ENCODE measurements at regions not wholly inside any gene's neighbourhood (a gene's known extent, or its start where the extent isn't known, plus 50 kb on each side); places are given as distances from the start of the nearest gene placed in this dataset.
"Not testable (repeated sequence)": the region's sequence is repeated elsewhere in the genome, so short reads cannot be mapped to it uniquely, and the experiment has no call there.

DNA sequence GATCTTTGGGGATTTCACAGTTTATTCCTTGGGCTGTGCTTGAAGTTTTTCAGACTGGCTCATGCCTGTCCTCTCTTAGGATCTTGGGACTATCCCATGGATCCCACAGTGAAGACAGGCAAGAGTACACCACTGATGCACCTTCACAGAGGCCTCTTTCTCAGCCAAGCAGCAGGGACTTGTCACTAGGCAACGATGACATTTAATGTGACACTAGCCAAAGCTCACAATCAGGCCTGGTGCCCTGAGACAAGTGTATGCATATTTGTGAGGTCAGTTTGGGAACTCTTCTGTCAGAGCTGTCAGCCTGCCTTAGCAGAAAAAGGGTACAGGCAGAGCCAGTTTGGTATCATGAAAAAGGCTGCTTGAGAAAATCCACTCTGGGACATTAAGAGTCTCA lies 68.7 kb downstream of the RBMY1F start:
- not testable (repeated sequence) for DNase-seq (ENCODE audit: low spot score in 2 of 2); H3K27ac Mint-ChIP-seq; H3K4me3 Mint-ChIP-seq; H3K36me3 Mint-ChIP-seq; H3K4me1 Mint-ChIP-seq; H3K9me3 Mint-ChIP-seq; ATAC-seq

DNA sequence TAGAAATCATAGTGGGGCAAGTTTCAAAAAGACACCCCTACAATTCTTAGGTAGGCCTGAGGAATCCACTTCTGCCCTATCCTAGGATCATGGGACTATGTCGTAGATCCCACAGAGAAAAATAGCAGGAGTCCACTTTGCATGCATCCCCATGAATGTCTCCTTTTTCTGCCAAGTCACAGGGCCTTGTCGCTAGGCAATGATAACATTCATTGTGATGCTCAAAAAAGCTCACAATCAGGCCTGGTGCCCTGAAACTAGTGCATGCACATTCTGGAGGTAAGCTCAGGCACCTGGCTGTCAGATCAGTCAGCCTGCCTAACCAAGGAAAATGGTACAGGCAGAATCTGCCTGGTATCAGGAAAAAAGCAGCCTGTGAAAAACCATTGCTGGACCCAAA lies 74.6 kb downstream of the RBMY1F start:
- not testable (repeated sequence) for ATAC-seq; H3K4me3 Mint-ChIP-seq; H3K27ac Mint-ChIP-seq; H3K4me1 Mint-ChIP-seq; DNase-seq (ENCODE audit: low spot score in 2 of 2); H3K36me3 Mint-ChIP-seq; H3K9me3 Mint-ChIP-seq

DNA sequence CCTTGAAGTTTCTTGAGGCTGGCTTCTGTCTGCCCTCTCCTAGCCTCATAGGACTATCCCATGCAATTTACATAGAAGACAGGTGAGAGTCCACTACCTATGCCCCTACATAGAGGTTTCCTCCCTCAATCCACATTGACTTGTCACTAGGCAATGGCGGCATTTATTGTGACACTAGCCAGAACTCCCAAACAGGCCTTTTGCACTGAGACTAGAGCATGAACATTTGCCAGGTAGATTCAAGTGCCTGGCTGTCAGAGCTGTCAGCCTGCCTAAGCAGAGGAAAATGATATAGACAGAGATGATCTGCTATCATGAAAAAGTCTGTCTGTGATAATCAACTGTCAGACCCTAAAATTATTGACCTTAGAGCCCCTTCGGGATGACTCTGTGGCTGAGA lies 81.2 kb downstream of the RBMY1F start:
- DNase-seq (ENCODE audit: low spot score in 2 of 2); ATAC-seq; H3K4me1 Mint-ChIP-seq; H3K27ac Mint-ChIP-seq; H3K9me3 Mint-ChIP-seq; H3K4me3 Mint-ChIP-seq; H3K36me3 Mint-ChIP-seq: not testable (repeated sequence)

DNA sequence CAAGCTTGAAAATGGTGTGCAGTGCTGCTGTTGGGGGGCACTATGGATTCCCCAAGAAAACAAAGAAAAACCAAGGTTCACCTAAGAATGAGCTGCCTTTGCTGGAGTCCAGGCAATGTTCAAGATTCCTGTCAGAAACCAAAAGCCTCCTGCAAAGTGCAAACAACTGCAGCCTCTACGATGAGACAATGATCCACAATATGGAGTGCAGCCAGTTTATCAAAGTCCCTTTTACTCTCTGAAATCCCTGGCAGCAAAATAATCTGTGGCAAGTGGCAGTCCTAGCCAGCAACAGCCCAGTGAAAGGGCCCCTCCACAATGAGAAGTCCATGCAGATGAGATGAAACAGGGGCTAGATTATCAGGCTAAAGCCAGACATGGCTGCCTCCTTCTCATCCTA lies 85.4 kb downstream of the RBMY1F start:
- not testable (repeated sequence) for H3K4me1 Mint-ChIP-seq; H3K36me3 Mint-ChIP-seq; H3K4me3 Mint-ChIP-seq; ATAC-seq; H3K27ac Mint-ChIP-seq; H3K9me3 Mint-ChIP-seq; DNase-seq (ENCODE audit: low spot score in 2 of 2)

DNA sequence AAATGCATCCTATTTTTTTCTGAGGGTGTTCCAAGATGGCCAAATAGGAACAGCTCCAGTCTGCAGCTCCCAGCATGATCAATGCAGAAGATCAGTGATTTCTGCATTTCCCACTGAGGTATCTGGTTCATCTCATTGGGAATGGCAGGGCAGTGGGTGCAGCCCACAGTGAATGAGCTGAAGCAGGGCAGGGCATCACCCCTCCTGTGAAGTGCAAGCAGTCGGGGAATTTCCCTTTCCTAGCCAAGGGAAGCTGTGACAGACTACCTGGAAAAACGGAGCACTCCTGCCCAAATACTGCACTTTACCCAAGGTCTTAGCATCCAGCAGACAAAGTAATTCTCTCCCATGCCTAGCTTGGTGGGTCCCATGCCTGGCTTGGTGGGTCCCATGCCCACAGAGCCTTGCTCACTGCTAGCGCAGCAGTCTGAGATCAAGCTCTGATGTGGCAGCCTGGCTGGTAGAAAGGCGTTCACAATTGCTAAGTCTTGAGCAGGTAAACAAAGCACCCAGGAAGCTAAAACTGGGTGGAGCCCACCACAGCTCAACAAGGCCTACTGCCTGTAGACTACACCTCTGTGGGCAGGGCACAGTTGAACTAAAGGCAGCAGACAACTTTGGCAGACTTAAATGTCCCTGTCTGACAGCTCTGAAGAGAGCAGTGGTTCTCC lies 96.6 kb downstream of the RBMY1F start:
- not testable (repeated sequence) for H3K4me1 Mint-ChIP-seq; H3K36me3 Mint-ChIP-seq; H3K9me3 Mint-ChIP-seq; H3K4me3 Mint-ChIP-seq; DNase-seq (ENCODE audit: low spot score in 2 of 2); ATAC-seq; H3K27ac Mint-ChIP-seq

DNA sequence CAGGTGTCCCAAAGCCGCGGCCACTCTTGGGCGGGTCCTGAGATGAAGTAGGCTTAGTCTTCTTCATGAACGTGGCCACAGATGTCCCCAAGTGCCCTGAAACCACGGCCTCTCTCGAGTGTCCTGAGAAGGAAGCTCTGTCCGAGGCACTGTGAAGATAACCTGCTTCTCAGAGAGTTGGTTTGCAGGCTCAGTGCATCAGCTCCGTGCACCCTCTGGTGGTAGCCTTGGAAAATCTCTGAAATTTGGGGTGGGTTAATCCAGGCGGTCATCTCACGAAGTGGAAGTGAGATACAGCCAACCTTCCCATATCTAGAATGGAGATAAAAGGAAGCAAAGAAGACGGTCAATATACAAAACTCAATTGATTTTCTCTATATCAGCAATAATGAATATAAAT lies 110.5 kb downstream of the RBMY1F start:
- ATAC-seq; H3K4me1 Mint-ChIP-seq; H3K4me3 Mint-ChIP-seq; H3K27ac Mint-ChIP-seq; H3K36me3 Mint-ChIP-seq; DNase-seq (ENCODE audit: low spot score in 2 of 2); H3K9me3 Mint-ChIP-seq: not testable (repeated sequence)

DNA sequence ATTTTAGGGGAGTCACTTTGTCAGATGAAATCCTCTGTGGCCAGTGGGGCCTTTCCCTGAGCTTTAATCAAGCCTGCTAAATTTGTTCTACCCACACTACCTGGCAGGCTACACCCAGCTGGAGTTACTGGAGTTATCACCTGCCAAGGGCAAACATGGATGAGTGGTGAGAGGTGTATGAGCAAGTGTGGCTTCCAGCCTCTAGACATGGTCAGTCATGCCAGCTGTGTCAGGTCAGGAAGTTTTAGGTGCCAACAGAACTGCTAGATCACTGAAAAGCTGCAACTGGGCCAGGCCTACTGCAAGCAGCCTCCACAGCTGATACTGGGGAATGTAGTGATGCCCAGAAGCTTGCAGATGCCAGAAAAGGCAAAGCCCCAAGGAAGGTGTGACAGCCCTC lies 122.6 kb downstream of the RBMY1F start:
- not testable (repeated sequence) for ATAC-seq; H3K9me3 Mint-ChIP-seq; H3K4me1 Mint-ChIP-seq; H3K36me3 Mint-ChIP-seq; DNase-seq (ENCODE audit: low spot score in 2 of 2); H3K4me3 Mint-ChIP-seq; H3K27ac Mint-ChIP-seq

DNA sequence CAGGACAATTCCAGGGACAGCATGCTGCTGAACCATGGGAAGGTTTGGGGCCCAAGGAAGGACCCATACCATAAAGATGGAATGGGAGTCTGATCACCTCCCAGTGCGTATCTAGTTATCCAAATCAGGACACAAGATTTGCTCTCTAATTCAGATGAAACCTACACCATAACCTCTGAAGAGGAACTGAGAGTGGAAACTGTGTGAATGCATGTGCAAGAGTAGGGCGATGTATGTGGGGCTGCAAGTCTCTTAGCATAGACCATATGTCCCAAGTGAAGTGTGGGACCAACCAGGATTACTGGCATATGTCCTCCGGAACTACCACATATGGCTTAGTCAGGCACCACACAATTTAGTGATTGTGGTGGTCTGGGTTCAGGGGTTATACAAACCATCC lies 95.2 kb upstream of the RBMY1E start:
- not testable (repeated sequence) for DNase-seq (ENCODE audit: low spot score in 2 of 2); H3K9me3 Mint-ChIP-seq; H3K4me3 Mint-ChIP-seq; ATAC-seq; H3K36me3 Mint-ChIP-seq; H3K27ac Mint-ChIP-seq; H3K4me1 Mint-ChIP-seq

DNA sequence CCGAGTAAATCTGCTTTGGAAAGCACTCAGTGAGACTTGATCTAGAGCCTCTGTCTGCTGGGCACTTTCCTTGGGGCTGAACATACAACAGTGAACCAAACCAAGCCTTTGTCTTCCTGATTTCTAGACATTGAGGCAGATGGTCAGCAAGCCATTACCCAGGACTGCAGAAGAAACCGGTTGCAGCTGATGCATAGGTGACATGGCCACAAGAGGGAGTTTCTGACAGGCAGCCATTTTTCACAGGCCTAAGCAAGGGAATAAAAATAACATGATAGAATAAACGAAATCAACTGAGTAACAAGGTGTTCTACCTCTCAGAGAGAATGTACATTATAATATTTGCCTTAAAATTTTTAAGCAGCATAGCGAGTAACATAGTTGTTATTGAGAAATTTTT lies 83.3 kb upstream of the RBMY1E start:
- H3K4me3 Mint-ChIP-seq; H3K36me3 Mint-ChIP-seq; H3K9me3 Mint-ChIP-seq; H3K27ac Mint-ChIP-seq; DNase-seq (ENCODE audit: low spot score in 2 of 2); ATAC-seq; H3K4me1 Mint-ChIP-seq: not testable (repeated sequence)

DNA sequence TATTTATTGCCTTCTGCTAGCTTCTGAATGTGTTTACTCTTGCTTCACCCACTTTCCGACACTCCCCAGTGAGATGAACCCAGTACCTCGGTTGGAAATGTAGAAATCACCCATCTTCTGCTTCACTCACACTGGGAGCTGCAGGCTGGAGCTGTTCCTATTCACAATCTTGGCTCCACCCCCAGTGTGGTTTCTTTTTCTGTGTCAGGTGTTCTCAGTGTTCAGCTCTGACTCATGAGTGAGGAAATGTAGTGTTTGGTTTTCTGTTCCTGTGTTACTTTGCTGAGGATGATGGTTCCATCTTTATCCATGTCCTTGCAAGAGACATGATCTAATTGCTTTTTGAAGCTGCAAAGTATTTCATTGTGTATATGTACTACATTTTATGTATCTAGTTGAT lies 69.4 kb upstream of the RBMY1E start:
- not testable (repeated sequence) for H3K27ac Mint-ChIP-seq; ATAC-seq; H3K4me1 Mint-ChIP-seq; DNase-seq (ENCODE audit: low spot score in 2 of 2); H3K4me3 Mint-ChIP-seq; H3K36me3 Mint-ChIP-seq; H3K9me3 Mint-ChIP-seq

DNA sequence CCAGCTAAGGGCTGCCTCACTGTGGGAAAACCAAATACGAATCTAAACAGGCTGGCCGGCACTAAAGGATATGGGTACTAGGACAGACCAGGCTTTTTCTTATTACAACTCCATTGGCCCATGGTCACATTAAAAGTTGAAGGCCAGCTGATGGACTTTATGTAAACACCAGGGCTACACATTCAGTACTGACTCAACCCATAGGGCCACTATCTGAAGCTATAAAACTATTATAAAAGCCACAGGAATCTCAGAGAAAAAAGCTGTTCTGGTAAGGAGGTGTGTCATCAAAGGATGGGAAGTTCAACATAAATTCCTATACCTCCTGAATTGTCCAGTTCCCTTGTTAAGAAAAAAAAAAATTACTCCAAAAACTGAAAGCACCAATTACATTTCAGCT lies 63.1 kb upstream of the RBMY1E start:
- H3K4me3 Mint-ChIP-seq; H3K9me3 Mint-ChIP-seq; ATAC-seq; DNase-seq (ENCODE audit: low spot score in 2 of 2); H3K36me3 Mint-ChIP-seq; H3K27ac Mint-ChIP-seq; H3K4me1 Mint-ChIP-seq: not testable (repeated sequence)

DNA sequence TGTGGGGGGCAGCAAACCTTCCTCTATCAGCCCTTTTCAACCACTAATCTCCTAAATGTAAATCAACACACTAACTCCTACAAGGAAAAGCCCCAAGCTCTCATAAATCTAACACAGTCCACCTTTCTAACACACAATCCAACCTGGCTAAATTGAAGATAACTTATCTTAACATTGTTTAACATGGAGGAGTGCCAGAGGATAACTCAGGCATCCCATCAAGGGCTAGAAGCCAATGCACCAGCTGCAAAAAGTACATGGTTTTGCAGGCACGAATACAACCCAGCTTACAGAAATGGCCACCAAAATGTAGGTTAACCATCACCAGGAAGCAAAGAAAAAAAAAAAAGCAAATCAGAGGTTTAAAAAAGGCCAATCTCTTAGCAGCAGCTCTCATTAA lies 62.5 kb upstream of the RBMY1E start:
- H3K4me1 Mint-ChIP-seq; ATAC-seq; H3K27ac Mint-ChIP-seq; DNase-seq (ENCODE audit: low spot score in 2 of 2); H3K4me3 Mint-ChIP-seq; H3K36me3 Mint-ChIP-seq; H3K9me3 Mint-ChIP-seq: not testable (repeated sequence)

DNA sequence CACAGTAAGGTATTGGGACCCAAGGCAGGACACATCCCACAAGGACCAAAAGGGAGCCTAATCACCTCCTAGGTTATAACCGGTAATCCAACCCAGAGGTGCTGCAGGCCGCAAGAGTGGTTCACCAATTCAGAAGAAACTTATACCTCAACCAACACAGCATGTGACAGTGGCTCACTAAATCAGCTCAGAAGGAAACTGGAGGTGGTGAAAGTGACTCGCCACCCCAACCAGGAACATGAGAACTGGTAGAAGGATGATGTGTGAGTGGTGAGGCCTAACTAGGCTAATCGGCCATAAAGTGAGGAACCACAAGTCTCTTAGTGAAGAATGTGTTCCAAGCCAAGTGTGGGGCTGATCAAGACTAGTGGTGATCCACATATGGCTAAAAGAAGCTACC lies 61.3 kb upstream of the RBMY1E start:
- not testable (repeated sequence) for H3K4me1 Mint-ChIP-seq; DNase-seq (ENCODE audit: low spot score in 2 of 2); H3K9me3 Mint-ChIP-seq; H3K27ac Mint-ChIP-seq; H3K36me3 Mint-ChIP-seq; H3K4me3 Mint-ChIP-seq
- peak; percentile 60 for ATAC-seq

DNA sequence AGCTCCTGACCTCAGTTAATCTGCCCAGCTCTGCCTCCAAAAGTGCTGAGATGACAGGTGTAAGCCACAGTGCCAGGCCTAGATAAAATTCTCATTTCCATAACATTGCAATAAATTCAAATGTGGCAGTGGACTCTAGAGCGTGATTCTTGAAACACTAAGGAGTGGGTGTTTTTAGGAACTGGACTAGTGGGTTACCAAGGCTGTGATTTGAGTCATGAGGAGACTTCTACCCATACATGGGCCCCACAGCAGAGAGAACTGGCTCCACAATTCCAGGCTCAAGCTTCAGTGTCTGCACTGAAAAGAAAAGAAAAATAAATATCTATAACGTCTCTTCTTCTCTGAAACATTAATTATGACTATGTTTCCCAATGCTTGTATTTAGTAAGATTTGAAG lies 60.4 kb upstream of the RBMY1E start:
- DNase-seq (ENCODE audit: low spot score in 2 of 2); H3K4me1 Mint-ChIP-seq; H3K4me3 Mint-ChIP-seq; H3K36me3 Mint-ChIP-seq; H3K9me3 Mint-ChIP-seq; H3K27ac Mint-ChIP-seq; ATAC-seq: not testable (repeated sequence)

Data from stimulated activated effector memory CD8-positive, alpha-beta T cell treated with anti-CD3 and anti-CD28 coated beads, Interleukin-12 subunit alpha, Interleukin-12 subunit beta, amount 100 ng/mL, for 72 hours (primary cell).